ENCODE measurements at regions not wholly inside any gene's neighbourhood (a gene's known extent, or its start where the extent isn't known, plus 50 kb on each side); places are given as distances from the start of the nearest gene placed in this dataset.
"Not testable (repeated sequence)": the region's sequence is repeated elsewhere in the genome, so short reads cannot be mapped to it uniquely, and the experiment has no call there.

- CTCF ChIA-PET; H4K20me1 ChIP-seq (ENCODE audit: insufficient read depth); H3K36me3 ChIP-seq (ENCODE audit: control insufficient read depth in 1 of 2, insufficient read depth in 2 of 2, low read length in 2 of 2); H3K27ac ChIP-seq (ENCODE audit: low read depth, low read length); H3K9me2 ChIP-seq (ENCODE audit: insufficient read depth); H2AFZ ChIP-seq (ENCODE audit: low read depth, low read length, poor library complexity, severe bottlenecking); POLR2A ChIA-PET; intact Hi-C loops (cut with micrococcal nuclease); BruUV-seq (replicated peaks); H3K4me3 ChIP-seq (replicated peaks in 1 of 2; ENCODE audit: low read depth in 1 of 2, low read length in 2 of 2); RAD21 ChIA-PET (ENCODE audit: low non-redundant PET in 1 of 2, low total read pairs in 2 of 2, uncharacterized antibody in 2 of 2, unreplicated experiment in 2 of 2); H3K9me3 ChIP-seq (ENCODE audit: control insufficient read depth in 1 of 2, insufficient read depth in 1 of 2, low read depth in 1 of 2, low read length in 2 of 2); H3K4me2 ChIP-seq (ENCODE audit: low read length); H3K4me1 ChIP-seq (ENCODE audit: control insufficient read depth in 1 of 2, insufficient read depth in 2 of 2, low read length in 2 of 2); H3K79me2 ChIP-seq (ENCODE audit: insufficient read depth, low read length); DNase-seq (ENCODE audit: low read depth, low spot score); H3K9ac ChIP-seq (ENCODE audit: low read length); ATAC-seq: not testable (repeated sequence)
- peaks cover 10% of the 10 kb centered on the region for H3K27me3 ChIP-seq (ENCODE audit: insufficient read depth, low read length)
Observed at GRCh38 chr2:7390311-7390710, 473.1 kb downstream of the RNF144A start.

- TF ChIP-seq EZH2 (IDR thresholded peaks at IDR 0.05) (no peak), YY1 (IDR thresholded peaks at IDR 0.05; ENCODE audit: extremely low read depth, insufficient replicate concordance, low read depth, low read length) (no peak), SIN3A (IDR thresholded peaks at IDR 0.05; ENCODE audit: low read depth) (no peak), CEBPB (IDR thresholded peaks at IDR 0.05; ENCODE audit: low read depth) (no peak), FOSL1 (IDR thresholded peaks at IDR 0.05; ENCODE audit: low read depth) (no peak)
- Histone ChIP-seq H3K9me3 (ENCODE audit: control insufficient read depth in 1 of 2, insufficient read depth in 1 of 2, low read depth in 1 of 2, low read length in 2 of 2) (no peaks in the 10 kb centered on the region), H3K79me2 (ENCODE audit: insufficient read depth, low read length) (no peaks in the 10 kb centered on the region), H3K27me3 (ENCODE audit: insufficient read depth, low read length) (peaks cover 13% of the 10 kb centered on the region), H3K27ac (ENCODE audit: low read depth, low read length) (no peak overlapping the region), H3K9ac (ENCODE audit: low read length) (no peak overlapping the region), H3K4me3 (replicated peaks in 1 of 2; ENCODE audit: low read depth in 1 of 2, low read length in 2 of 2) (no peak overlapping the region), H3K4me2 (ENCODE audit: low read length) (no peak overlapping the region), H2AFZ (ENCODE audit: low read depth, low read length, poor library complexity, severe bottlenecking) (no peak overlapping the region), H3K4me1 (ENCODE audit: control insufficient read depth in 1 of 2, insufficient read depth in 2 of 2, low read length in 2 of 2) (no peaks in the 10 kb centered on the region), H3K36me3 (ENCODE audit: control insufficient read depth in 1 of 2, insufficient read depth in 2 of 2, low read length in 2 of 2) (no peaks in the 10 kb centered on the region), H3K9me2 (ENCODE audit: insufficient read depth) (no peaks in the 10 kb centered on the region), H4K20me1 (ENCODE audit: insufficient read depth) (no peaks in the 10 kb centered on the region)
- DNase-seq (ENCODE audit: low read depth, low spot score), result no peak
- peak; percentile 27; the same call in 1 of the 2 replicates for ATAC-seq
- CTCF ChIA-PET, result no interaction called here
- intact Hi-C loops (cut with micrococcal nuclease), result no loop called here
- POLR2A ChIA-PET, result no interaction called here
- no TSS peak for BruUV-seq (replicated peaks)
- RAD21 ChIA-PET (ENCODE audit: low non-redundant PET in 1 of 2, low total read pairs in 2 of 2, uncharacterized antibody in 2 of 2, unreplicated experiment in 2 of 2), result no interaction called here
Observed at GRCh38 chr2:7392076-7392787, 475.0 kb downstream of the RNF144A start.
